ENCODE measurements at regions not wholly inside any gene's neighbourhood (a gene's known extent, or its start where the extent isn't known, plus 50 kb on each side); places are given as distances from the start of the nearest gene placed in this dataset.
"Not testable (repeated sequence)": the region's sequence is repeated elsewhere in the genome, so short reads cannot be mapped to it uniquely, and the experiment has no call there.

GRCh38 chr13:99740251-99740979, 231.2 kb downstream of the ZIC5 start:
- Mint-ChIP-seq H3K4me3 (no peak overlapping the region), H3K27me3 (ENCODE audit: low read depth in 3 of 3) (peaks cover 2 to 6% (median 4%) of the 10 kb centered on the region in 3 donors), H3K27ac (no peak overlapping the region)

GRCh38 chr13:99738626-99739025, 232.9 kb downstream of the ZIC5 start:
- DNase-seq: no peak
- Mint-ChIP-seq H3K27ac (no peak overlapping the region), H3K27me3 (ENCODE audit: low read depth in 3 of 3) (peaks cover 2 to 3% (median 3%) of the 10 kb centered on the region in 3 donors), H3K4me1 (no peaks in the 10 kb centered on the region), H3K4me3 (no peak overlapping the region), H3K36me3 (no peaks in the 10 kb centered on the region), H3K9me3 (no peaks in the 10 kb centered on the region)

More at GRCh38 chr13:99740251-99740979, 231.2 kb downstream of the ZIC5 start:
- no peaks in the 10 kb centered on the region for H3K36me3 Mint-ChIP-seq
- no peaks in the 10 kb centered on the region for H3K4me1 Mint-ChIP-seq
- DNase-seq: no peak
- no peaks in the 10 kb centered on the region for H3K9me3 Mint-ChIP-seq

GRCh38 chr13:99737481-99738245, 233.9 kb downstream of the ZIC5 start:
- no peak for DNase-seq
- no peaks in the 10 kb centered on the region for H3K9me3 Mint-ChIP-seq
- H3K4me1 Mint-ChIP-seq: no peaks in the 10 kb centered on the region
- peaks cover 0 to 3% (median 2%) of the 10 kb centered on the region in 3 donors for H3K27me3 Mint-ChIP-seq (ENCODE audit: low read depth in 3 of 3)
- H3K4me3 Mint-ChIP-seq: no peak overlapping the region
- no peak overlapping the region for H3K27ac Mint-ChIP-seq
- H3K36me3 Mint-ChIP-seq: no peaks in the 10 kb centered on the region

- no peaks in the 10 kb centered on the region for H3K36me3 Mint-ChIP-seq
- H3K4me3 Mint-ChIP-seq: no peak overlapping the region
- no peak overlapping the region for H3K27ac Mint-ChIP-seq
- no peak for DNase-seq
- H3K9me3 Mint-ChIP-seq: no peaks in the 10 kb centered on the region
- H3K4me1 Mint-ChIP-seq: no peaks in the 10 kb centered on the region
- H3K27me3 Mint-ChIP-seq (ENCODE audit: low read depth in 3 of 3): peaks cover 0 to 3% (median 2%) of the 10 kb centered on the region in 3 donors
These were observed 235.0 kb downstream of the ZIC5 start for GRCh38 chr13:99736541-99736940.

- DNase-seq: no peak
- Mint-ChIP-seq H3K9me3 (no peaks in the 10 kb centered on the region), H3K27me3 (ENCODE audit: low read depth in 3 of 3) (peaks cover 2 to 5% (median 3%) of the 10 kb centered on the region in 3 donors), H3K27ac (no peak overlapping the region), H3K4me1 (no peaks in the 10 kb centered on the region), H3K4me3 (no peak overlapping the region), H3K36me3 (no peaks in the 10 kb centered on the region)
These were observed 232.9 kb downstream of the TM9SF2 start for GRCh38 chr13:99734013-99734693.

- no peaks in the 10 kb centered on the region for H3K9me3 Mint-ChIP-seq
- no peaks in the 10 kb centered on the region for H3K36me3 Mint-ChIP-seq
- no peaks in the 10 kb centered on the region for H3K4me1 Mint-ChIP-seq
- peaks cover 2 to 3% (median 2%) of the 10 kb centered on the region in 3 donors for H3K27me3 Mint-ChIP-seq (ENCODE audit: low read depth in 3 of 3)
- no peak for DNase-seq
- no peak overlapping the region for H3K4me3 Mint-ChIP-seq
- H3K27ac Mint-ChIP-seq: no peak overlapping the region
These were observed 232.1 kb downstream of the TM9SF2 start for GRCh38 chr13:99733346-99733745.

GRCh38 chr13:99731747-99732146, 230.5 kb downstream of the TM9SF2 start:
- no peaks in the 10 kb centered on the region for H3K9me3 Mint-ChIP-seq
- no peak for DNase-seq
- H3K4me3 Mint-ChIP-seq: no peak overlapping the region
- no peaks in the 10 kb centered on the region for H3K36me3 Mint-ChIP-seq
- no peaks in the 10 kb centered on the region for H3K4me1 Mint-ChIP-seq
- peaks cover 0 to 3% (median 2%) of the 10 kb centered on the region in 3 donors for H3K27me3 Mint-ChIP-seq (ENCODE audit: low read depth in 3 of 3)
- H3K27ac Mint-ChIP-seq: no peak overlapping the region

- no peaks in the 10 kb centered on the region for H3K4me1 Mint-ChIP-seq
These were observed 229.1 kb downstream of the TM9SF2 start for GRCh38 chr13:99730403-99730802.

GRCh38 chr13:99729745-99730144, 228.5 kb downstream of the TM9SF2 start:
- Mint-ChIP-seq H3K9me3 (no peaks in the 10 kb centered on the region), H3K27me3 (ENCODE audit: low read depth in 3 of 3) (peaks cover 0 to 3% (median 2%) of the 10 kb centered on the region in 3 donors), H3K4me1 (no peaks in the 10 kb centered on the region), H3K27ac (no peak overlapping the region), H3K4me3 (no peak overlapping the region), H3K36me3 (no peaks in the 10 kb centered on the region)
- no peak for DNase-seq

More at GRCh38 chr13:99730403-99730802, 229.1 kb downstream of the TM9SF2 start:
- H3K27ac Mint-ChIP-seq: no peak overlapping the region
- peaks cover 0 to 3% (median 2%) of the 10 kb centered on the region in 3 donors for H3K27me3 Mint-ChIP-seq (ENCODE audit: low read depth in 3 of 3)
- no peaks in the 10 kb centered on the region for H3K9me3 Mint-ChIP-seq
- H3K4me3 Mint-ChIP-seq: no peak overlapping the region
- H3K36me3 Mint-ChIP-seq: no peaks in the 10 kb centered on the region
- DNase-seq: no peak

GRCh38 chr13:99727651-99728050, 226.4 kb downstream of the TM9SF2 start:
- not testable (repeated sequence) for H3K9me3 Mint-ChIP-seq; H3K4me3 Mint-ChIP-seq; DNase-seq; H3K4me1 Mint-ChIP-seq; H3K36me3 Mint-ChIP-seq; H3K27ac Mint-ChIP-seq; H3K27me3 Mint-ChIP-seq (ENCODE audit: low read depth in 3 of 3)

- Mint-ChIP-seq H3K4me3 (no peak overlapping the region), H3K27ac (no peak overlapping the region), H3K9me3 (no peaks in the 10 kb centered on the region), H3K27me3 (ENCODE audit: low read depth in 3 of 3) (peaks cover under 1 to 3% (median 1%) of the 10 kb centered on the region in 3 donors), H3K36me3 (no peaks in the 10 kb centered on the region), H3K4me1 (no peaks in the 10 kb centered on the region)
- no peak for DNase-seq
These were observed 225.1 kb downstream of the TM9SF2 start for GRCh38 chr13:99726282-99726894.

GRCh38 chr13:99725644-99726043, 224.4 kb downstream of the TM9SF2 start:
- no peak for DNase-seq
- Mint-ChIP-seq H3K36me3 (no peaks in the 10 kb centered on the region), H3K27ac (no peak overlapping the region), H3K9me3 (no peaks in the 10 kb centered on the region), H3K4me1 (no peaks in the 10 kb centered on the region), H3K4me3 (no peak overlapping the region), H3K27me3 (ENCODE audit: low read depth in 3 of 3) (peaks cover 0 to 2% (median 1%) of the 10 kb centered on the region in 3 donors)

GRCh38 chr13:99724633-99725517, 223.6 kb downstream of the TM9SF2 start:
- Mint-ChIP-seq H3K36me3 (no peaks in the 10 kb centered on the region), H3K4me1 (no peaks in the 10 kb centered on the region), H3K9me3 (no peaks in the 10 kb centered on the region), H3K4me3 (no peak overlapping the region), H3K27ac (no peak overlapping the region), H3K27me3 (ENCODE audit: low read depth in 3 of 3) (peaks cover 0 to 1% (median 0%) of the 10 kb centered on the region in 3 donors)
- no peak for DNase-seq

Measured in immature natural killer cell (primary cell).